Aorta (tissue), 5 donors: ENCODE measurements at regions not wholly inside any gene's neighbourhood (a gene's known extent, or its start where the extent isn't known, plus 50 kb on each side); places are given as distances from the start of the nearest gene placed in this dataset.

ENCODE experiments used
- ATAC-seq: fragments of 200-7000 bp; cut with Tn5 transposase; one replicate; pipeline ENCODE4 v1.9.1; 2022; ENCODE audit warnings: moderate library complexity; ENCODE audit not compliant: low FRiP score
- DNase-seq, 2 donors: peaks; one replicate each; pipeline ENCODE4 v3.0.0-alpha.2; 2020
- H3K27ac ChIP-seq, 2 donors: one replicate each; pipeline ENCODE4 v1.5.1; 2013; ENCODE audit warnings: low read length in 2 of 2, mild to moderate bottlenecking in 2 of 2, moderate library complexity in 2 of 2, control low read depth in 1 of 2, inconsistent platforms in 1 of 2, low read depth in 1 of 2
- H3K27me3 ChIP-seq, 2 donors: one replicate each; pipeline ENCODE4 v1.6.1; 2013; ENCODE audit warnings: control low read depth in 1 of 2, low read length in 1 of 2, mild to moderate bottlenecking in 1 of 2, moderate library complexity in 1 of 2; ENCODE audit not compliant: insufficient read depth in 2 of 2, control insufficient read depth in 1 of 2
- H3K36me3 ChIP-seq, 2 donors: one replicate each; pipeline ENCODE4 v1.6.1; 2013; ENCODE audit warnings: control low read depth in 1 of 2, low read length in 1 of 2, mild to moderate bottlenecking in 1 of 2; ENCODE audit not compliant: insufficient read depth in 2 of 2, control insufficient read depth in 1 of 2
- H3K4me1 ChIP-seq, 2 donors: one replicate each; pipeline ENCODE4 v1.6.1; 2013; ENCODE audit warnings: low read length in 2 of 2, control low read depth in 1 of 2, mild to moderate bottlenecking in 1 of 2, moderate library complexity in 1 of 2; ENCODE audit not compliant: insufficient read depth in 2 of 2, control insufficient read depth in 1 of 2
- H3K4me3 ChIP-seq, 2 donors: one replicate each; pipeline ENCODE4 v1.5.1; 2013; ENCODE audit warnings: low read length in 2 of 2, control low read depth in 1 of 2, mild to moderate bottlenecking in 1 of 2
- H3K9me3 ChIP-seq: one replicate; pipeline ENCODE4 v1.6.1; 2013; ENCODE audit warnings: mild to moderate bottlenecking, low read length; ENCODE audit not compliant: control insufficient read depth
- WGBS, 2 donors: extraction: QIAGEN DNeasy Blood & Tissue Kit; methylation state at CpG; one replicate each; pipeline ENCODE4 v1.1.7; 2013; 5-methylcytosine and 5-hydroxymethylcytosine counted together
- intact Hi-C, 2 donors: fragments of 100-400 bp; cut with DNase I; formaldehyde crosslinking; loops; one replicate each; pipeline versions ENCODE4 v1.14.2 to v1.15.0; 2022
- donor health status: healthy with polysubstance abuse.
- donor health status: Bipolar disorder and iron deficiency.
- donor health status: DM: no; HTN: no; CAD: no.
- donor health status: DM: no; HTN: no; CAD: no.
- donor health status: DM: yes; HTN: yes; CAD: no.

DNA sequence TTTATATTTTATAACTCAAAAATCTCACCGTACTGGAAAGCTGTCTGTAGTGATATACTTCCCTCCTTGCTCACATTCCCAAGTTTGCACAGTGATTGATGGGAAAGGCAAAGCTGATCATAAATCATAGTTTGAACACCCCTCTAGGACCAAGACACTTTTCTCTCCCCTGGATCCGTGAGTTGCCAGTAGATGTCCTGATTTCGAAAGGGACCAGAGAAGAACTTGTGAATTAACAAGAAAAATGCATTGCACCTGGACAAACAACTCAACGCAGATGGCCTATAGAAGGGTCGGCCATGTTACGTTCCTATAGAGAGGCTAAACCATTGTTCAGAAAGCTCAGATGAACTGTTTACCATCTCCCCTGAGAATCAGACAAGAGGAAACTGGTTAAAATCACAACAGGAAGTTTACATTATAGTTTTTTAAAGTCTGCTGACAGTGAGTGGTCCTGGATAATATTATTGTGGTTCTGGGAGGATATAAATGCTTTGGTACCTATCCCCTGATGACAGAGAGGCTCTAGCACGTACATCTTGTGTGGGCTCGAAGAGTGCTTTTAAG lies 124.0 kb upstream of the SLC45A1 start:
- Histone ChIP-seq H3K9me3 (no peaks in the 10 kb centered on the region), H3K27me3 (no peaks in the 10 kb centered on the region), H3K27ac (peak overlapping the region in 1 of 2 donors; percentile 28), H3K4me1 (peaks cover 0 to 3% of the 10 kb centered on the region in 2 donors), H3K36me3 (no peaks in the 10 kb centered on the region), H3K4me3 (no peak overlapping the region)
- ATAC-seq (no peak), DNase-seq (no peak)
- 82% methylated on average over 8 of the region's 8 CpGs for WGBS, 2 donors
- intact Hi-C loops, result no loop called here

- ATAC-seq, result no peak
- Histone ChIP-seq H3K4me1 (peaks cover 0 to under 1% of the 10 kb centered on the region in 2 donors), H3K4me3 (no peak overlapping the region), H3K9me3 (no peaks in the 10 kb centered on the region), H3K36me3 (no peaks in the 10 kb centered on the region), H3K27me3 (no peaks in the 10 kb centered on the region), H3K27ac (no peak overlapping the region)
- WGBS, 2 donors, result 92 to 93% methylated on average over 9 of the region's 9 CpGs
- intact Hi-C loops, result no loop called here
- DNase-seq, result peak in 1 of 2 donors; percentile 15
Measured at GRCh38 chr1:8191474-8191873, 126.4 kb upstream of the SLC45A1 start.

- intact Hi-C loops, result no loop called here
- peak in 1 of 2 donors; percentile 36 for DNase-seq
- Histone ChIP-seq H3K4me1 (no peaks in the 10 kb centered on the region), H3K9me3 (no peaks in the 10 kb centered on the region), H3K36me3 (no peaks in the 10 kb centered on the region), H3K27ac (peak overlapping the region in 1 of 2 donors; percentile 2), H3K4me3 (no peak overlapping the region), H3K27me3 (no peaks in the 10 kb centered on the region)
- 71 to 72% methylated on average over 6 of the region's 6 CpGs for WGBS, 2 donors
- ATAC-seq, result no peak
Measured at GRCh38 chr1:8189931-8190483, 127.9 kb upstream of the SLC45A1 start.

DNA sequence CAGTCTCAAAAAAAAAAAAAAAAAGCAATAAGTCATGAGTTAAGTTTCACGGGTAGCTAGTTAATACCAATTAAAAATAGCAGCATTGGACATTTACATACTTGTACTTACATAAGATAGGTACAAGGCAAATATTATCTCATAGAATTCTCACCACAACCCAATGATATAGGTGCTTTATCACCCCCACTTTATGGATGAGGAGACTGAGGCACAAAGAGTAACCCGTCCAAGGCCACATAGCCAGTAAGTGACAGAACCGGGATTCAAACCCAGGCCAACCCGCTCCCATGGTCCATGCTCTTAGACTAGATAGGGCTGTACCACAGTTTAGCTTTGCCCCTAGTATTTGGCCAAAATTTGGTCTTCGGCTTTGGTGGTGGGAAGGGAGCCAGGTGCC lies 132.5 kb upstream of the SLC45A1 start:
- intact Hi-C loops, result no loop called here
- WGBS, 2 donors, result 92 to 95% methylated on average over 5 of the region's 5 CpGs
- no peaks in the 10 kb centered on the region for H3K36me3 ChIP-seq
- no peak overlapping the region for H3K27ac ChIP-seq
- DNase-seq, result peak in 1 of 2 donors; percentile 12
- no peaks in the 10 kb centered on the region for H3K9me3 ChIP-seq
- no peak for ATAC-seq
- H3K27me3 ChIP-seq, result no peaks in the 10 kb centered on the region
- H3K4me3 ChIP-seq, result no peak overlapping the region
- no peaks in the 10 kb centered on the region for H3K4me1 ChIP-seq

- H3K4me3 ChIP-seq, result no peak overlapping the region
- H3K36me3 ChIP-seq, result no peaks in the 10 kb centered on the region
- 93 to 97% methylated on average over 3 of the region's 3 CpGs for WGBS, 2 donors
- no peak overlapping the region for H3K27ac ChIP-seq
- intact Hi-C loops, result no loop called here
- ATAC-seq (no peak), DNase-seq (peak in 1 of 2 donors; percentile 9)
- no peaks in the 10 kb centered on the region for H3K9me3 ChIP-seq
- no peaks in the 10 kb centered on the region for H3K4me1 ChIP-seq
- H3K27me3 ChIP-seq, result no peaks in the 10 kb centered on the region
Measured at GRCh38 chr1:8184301-8184700, 133.6 kb upstream of the SLC45A1 start.

- ATAC-seq, result no peak
- WGBS, 2 donors, result 78 to 81% methylated on average over 12 of the region's 12 CpGs
- Histone ChIP-seq H3K4me1 (no peaks in the 10 kb centered on the region), H3K27me3 (no peaks in the 10 kb centered on the region), H3K36me3 (no peaks in the 10 kb centered on the region), H3K9me3 (no peaks in the 10 kb centered on the region), H3K27ac (no peak overlapping the region), H3K4me3 (no peak overlapping the region)
- no peak for DNase-seq
- intact Hi-C loops, result no loop called here
Measured at GRCh38 chr1:8182034-8182761, 135.7 kb upstream of the SLC45A1 start.

- no peak for ATAC-seq
- Histone ChIP-seq H3K4me3 (no peak overlapping the region), H3K4me1 (no peaks in the 10 kb centered on the region), H3K27me3 (no peaks in the 10 kb centered on the region), H3K36me3 (no peaks in the 10 kb centered on the region), H3K27ac (no peak overlapping the region), H3K9me3 (no peaks in the 10 kb centered on the region)
- intact Hi-C loops, result no loop called here
- 98 to 100% methylated on average over 1 of the region's 1 CpG for WGBS, 2 donors
- DNase-seq, result no peak
Measured at GRCh38 chr1:8179132-8179793, 138.7 kb upstream of the SLC45A1 start.

GRCh38 chr1:8176279-8176678 lies 141.6 kb upstream of the SLC45A1 start:
- intact Hi-C loops, result no loop called here
- ATAC-seq, result no peak
- WGBS, 2 donors, result 83 to 87% methylated on average over 3 of the region's 3 CpGs

More at GRCh38 chr1:8176279-8176678, 141.6 kb upstream of the SLC45A1 start:
- DNase-seq, result no peak
- Histone ChIP-seq H3K4me3 (no peak overlapping the region), H3K27ac (no peak overlapping the region), H3K36me3 (no peaks in the 10 kb centered on the region), H3K4me1 (no peaks in the 10 kb centered on the region), H3K27me3 (no peaks in the 10 kb centered on the region), H3K9me3 (no peaks in the 10 kb centered on the region)
